ENCODE measurements at regions not wholly inside any gene's neighbourhood (a gene's known extent, or its start where the extent isn't known, plus 50 kb on each side); places are given as distances from the start of the nearest gene placed in this dataset.

DNA sequence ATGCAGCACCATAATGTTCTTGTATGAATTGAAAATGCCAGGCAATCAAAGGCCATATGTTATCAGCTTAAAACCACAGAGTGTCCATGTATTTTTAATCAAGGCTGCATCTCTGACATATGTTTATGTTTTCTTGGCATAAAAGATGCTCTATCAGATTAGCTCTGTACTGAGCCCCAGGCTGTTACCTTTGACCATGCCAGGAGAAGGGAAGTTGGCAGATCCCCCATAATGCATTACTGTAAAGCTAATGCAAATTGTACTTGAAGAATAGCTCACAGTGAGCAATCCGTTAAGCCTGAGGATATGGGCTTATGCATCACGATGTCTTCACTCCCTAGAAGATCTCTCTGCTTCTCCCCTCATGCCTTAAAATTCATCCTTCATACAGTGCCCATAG, 414.4 kb downstream of the BRINP1 start:
- H3K27ac ChIP-seq (ENCODE audit: low read depth, low read length) = no peak overlapping the region
- H3K36me3 ChIP-seq (ENCODE audit: control insufficient read depth in 3 of 3, insufficient read depth in 3 of 3, low read length in 3 of 3) = no peaks in the 10 kb centered on the region
- no peaks in the 10 kb centered on the region for H3K27me3 ChIP-seq (ENCODE audit: control insufficient read depth in 3 of 3, insufficient read depth in 3 of 3, low read length in 3 of 3)
- no peaks in the 10 kb centered on the region for H3K4me1 ChIP-seq (ENCODE audit: control insufficient read depth in 3 of 3, insufficient read depth in 3 of 3, low read length in 3 of 3)
- no peak overlapping the region for H3K4me3 ChIP-seq (ENCODE audit: low read length in 3 of 3)
- H3K9me3 ChIP-seq (ENCODE audit: control insufficient read depth in 3 of 3, low read length in 3 of 3) = no peaks in the 10 kb centered on the region
- H3K9ac ChIP-seq (ENCODE audit: low read depth in 1 of 3, low read length in 3 of 3) = no peak overlapping the region

DNA sequence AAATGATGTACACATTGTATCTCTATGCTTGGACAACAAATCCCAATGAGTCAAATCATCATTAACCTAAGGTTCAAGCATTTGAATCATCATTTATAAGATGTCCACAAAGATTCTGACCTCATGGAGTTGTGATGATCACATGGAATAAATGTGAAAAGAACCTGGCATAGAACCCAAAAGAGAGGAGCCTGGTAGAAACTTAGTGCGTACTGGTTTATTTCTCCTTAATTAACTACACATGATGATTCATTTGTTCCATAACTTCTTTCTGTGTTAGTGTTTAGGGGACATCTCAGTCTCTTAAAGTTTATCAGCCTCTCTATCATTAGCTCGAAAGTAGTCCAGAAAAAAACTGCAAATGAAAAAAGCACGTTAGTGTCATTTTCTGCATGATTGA, 411.6 kb downstream of the BRINP1 start:
- no peak overlapping the region for H3K4me3 ChIP-seq (ENCODE audit: low read length in 3 of 3)
- H3K36me3 ChIP-seq (ENCODE audit: control insufficient read depth in 3 of 3, insufficient read depth in 3 of 3, low read length in 3 of 3) = no peaks in the 10 kb centered on the region
- no peak overlapping the region for H3K9ac ChIP-seq (ENCODE audit: low read depth in 1 of 3, low read length in 3 of 3)
- no peaks in the 10 kb centered on the region for H3K9me3 ChIP-seq (ENCODE audit: control insufficient read depth in 3 of 3, low read length in 3 of 3)
- peaks cover 0 to 3% (median 0%) of the 10 kb centered on the region in 3 donors for H3K4me1 ChIP-seq (ENCODE audit: control insufficient read depth in 3 of 3, insufficient read depth in 3 of 3, low read length in 3 of 3)
- H3K27ac ChIP-seq (ENCODE audit: low read depth, low read length) = no peak overlapping the region
- no peaks in the 10 kb centered on the region for H3K27me3 ChIP-seq (ENCODE audit: control insufficient read depth in 3 of 3, insufficient read depth in 3 of 3, low read length in 3 of 3)

DNA sequence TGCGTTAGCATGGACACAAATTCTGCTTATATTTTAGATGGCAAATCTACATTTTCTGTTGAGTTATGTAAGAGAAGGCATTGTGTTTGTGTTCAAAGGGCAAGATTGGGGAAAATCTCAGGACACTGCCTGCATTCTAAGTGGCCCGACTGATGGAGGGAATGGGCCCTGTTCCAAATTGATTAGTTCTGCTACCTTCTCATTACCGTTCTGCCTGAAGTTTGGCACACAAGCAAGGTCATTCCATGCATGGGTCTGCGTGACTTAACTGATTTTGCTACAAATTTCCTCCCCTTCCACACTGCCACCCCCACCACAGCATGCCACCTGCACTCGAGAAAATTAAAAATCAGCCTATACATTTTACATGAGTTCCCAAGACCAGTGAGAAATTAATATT, 409.9 kb downstream of the BRINP1 start:
- Histone ChIP-seq H3K36me3 (ENCODE audit: control insufficient read depth in 3 of 3, insufficient read depth in 3 of 3, low read length in 3 of 3) (no peaks in the 10 kb centered on the region), H3K4me1 (ENCODE audit: control insufficient read depth in 3 of 3, insufficient read depth in 3 of 3, low read length in 3 of 3) (peaks cover 0 to 3% (median 0%) of the 10 kb centered on the region in 3 donors), H3K4me3 (ENCODE audit: low read length in 3 of 3) (no peak overlapping the region), H3K9ac (ENCODE audit: low read depth in 1 of 3, low read length in 3 of 3) (no peak overlapping the region), H3K9me3 (ENCODE audit: control insufficient read depth in 3 of 3, low read length in 3 of 3) (no peaks in the 10 kb centered on the region), H3K27me3 (ENCODE audit: control insufficient read depth in 3 of 3, insufficient read depth in 3 of 3, low read length in 3 of 3) (no peaks in the 10 kb centered on the region), H3K27ac (ENCODE audit: low read depth, low read length) (no peak overlapping the region)

DNA sequence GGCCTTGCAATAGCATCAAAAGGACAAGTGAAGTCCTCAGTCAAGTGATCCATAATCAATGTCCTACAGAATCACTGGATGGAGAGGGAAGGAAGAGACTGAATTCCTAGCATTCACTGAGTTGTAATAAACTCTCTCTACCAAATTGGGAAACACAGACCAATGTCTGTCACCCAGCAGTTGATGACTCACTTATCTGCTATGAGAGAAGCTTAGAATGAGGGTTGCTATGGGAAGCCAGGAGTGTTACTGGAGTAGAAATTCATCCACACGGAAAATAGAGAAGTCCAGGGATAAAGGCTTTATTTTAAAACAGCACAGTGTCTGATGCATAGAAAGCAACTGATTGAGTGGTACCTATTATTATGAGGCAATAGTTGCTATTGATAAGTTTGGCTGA, 407.4 kb downstream of the BRINP1 start:
- Histone ChIP-seq H3K27ac (ENCODE audit: low read depth, low read length) (no peak overlapping the region), H3K4me1 (ENCODE audit: control insufficient read depth in 3 of 3, insufficient read depth in 3 of 3, low read length in 3 of 3) (peaks cover 0 to 3% (median 0%) of the 10 kb centered on the region in 3 donors)

DNA sequence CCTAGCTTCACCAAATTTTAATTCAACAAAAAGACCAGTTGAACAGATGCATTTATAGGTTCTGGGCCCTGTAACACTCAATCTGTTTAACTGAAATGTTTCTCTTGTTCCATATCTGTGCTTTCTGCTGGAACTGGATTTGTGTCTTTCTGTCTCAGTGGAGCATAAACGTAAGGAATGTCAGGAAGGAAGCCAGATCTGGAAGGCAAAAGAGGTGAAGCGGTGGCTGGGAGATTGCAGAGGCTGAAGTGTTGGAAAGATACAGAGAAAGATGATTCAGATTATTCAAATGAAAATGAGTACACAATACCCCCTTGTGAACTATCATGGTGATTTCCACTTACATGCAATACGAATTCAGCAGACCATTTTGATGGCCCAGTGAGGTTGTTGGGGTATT, 406.8 kb downstream of the BRINP1 start:
- Histone ChIP-seq H3K27ac (ENCODE audit: low read depth, low read length) (no peak overlapping the region), H3K9ac (ENCODE audit: low read depth in 1 of 3, low read length in 3 of 3) (no peak overlapping the region)

More for the DNA sequence above, 407.4 kb downstream of the BRINP1 start:
- Histone ChIP-seq H3K27me3 (ENCODE audit: control insufficient read depth in 3 of 3, insufficient read depth in 3 of 3, low read length in 3 of 3) (no peaks in the 10 kb centered on the region), H3K9me3 (ENCODE audit: control insufficient read depth in 3 of 3, low read length in 3 of 3) (no peaks in the 10 kb centered on the region), H3K4me3 (ENCODE audit: low read length in 3 of 3) (no peak overlapping the region), H3K9ac (ENCODE audit: low read depth in 1 of 3, low read length in 3 of 3) (no peak overlapping the region), H3K36me3 (ENCODE audit: control insufficient read depth in 3 of 3, insufficient read depth in 3 of 3, low read length in 3 of 3) (no peaks in the 10 kb centered on the region)

DNA sequence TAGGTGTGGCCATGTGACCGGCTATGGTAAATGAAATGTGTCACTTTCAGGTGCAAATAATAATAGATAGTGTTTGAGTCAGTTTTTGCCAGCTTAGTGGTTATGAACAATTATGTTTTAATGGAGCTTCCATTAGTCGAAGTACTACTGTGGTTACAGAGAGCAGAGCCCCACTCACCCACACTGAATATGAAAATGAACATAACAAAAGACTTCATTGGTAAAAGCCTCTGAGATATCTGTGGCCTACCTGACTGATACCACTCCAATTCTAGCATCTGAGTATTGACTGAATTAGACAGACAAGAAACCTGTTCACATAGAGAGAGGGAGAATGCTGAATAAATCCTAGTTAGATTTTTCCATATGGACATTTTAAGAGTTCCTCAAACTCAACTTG, 405.6 kb downstream of the BRINP1 start:
- Histone ChIP-seq H3K36me3 (ENCODE audit: control insufficient read depth in 3 of 3, insufficient read depth in 3 of 3, low read length in 3 of 3) (no peaks in the 10 kb centered on the region), H3K9me3 (ENCODE audit: control insufficient read depth in 3 of 3, low read length in 3 of 3) (no peaks in the 10 kb centered on the region), H3K27ac (ENCODE audit: low read depth, low read length) (no peak overlapping the region)

More for the DNA sequence above, 406.8 kb downstream of the BRINP1 start:
- Histone ChIP-seq H3K27me3 (ENCODE audit: control insufficient read depth in 3 of 3, insufficient read depth in 3 of 3, low read length in 3 of 3) (no peaks in the 10 kb centered on the region), H3K9me3 (ENCODE audit: control insufficient read depth in 3 of 3, low read length in 3 of 3) (no peaks in the 10 kb centered on the region), H3K4me3 (ENCODE audit: low read length in 3 of 3) (no peak overlapping the region), H3K36me3 (ENCODE audit: control insufficient read depth in 3 of 3, insufficient read depth in 3 of 3, low read length in 3 of 3) (no peaks in the 10 kb centered on the region), H3K4me1 (ENCODE audit: control insufficient read depth in 3 of 3, insufficient read depth in 3 of 3, low read length in 3 of 3) (peaks cover 0 to 3% (median 0%) of the 10 kb centered on the region in 3 donors)

DNA sequence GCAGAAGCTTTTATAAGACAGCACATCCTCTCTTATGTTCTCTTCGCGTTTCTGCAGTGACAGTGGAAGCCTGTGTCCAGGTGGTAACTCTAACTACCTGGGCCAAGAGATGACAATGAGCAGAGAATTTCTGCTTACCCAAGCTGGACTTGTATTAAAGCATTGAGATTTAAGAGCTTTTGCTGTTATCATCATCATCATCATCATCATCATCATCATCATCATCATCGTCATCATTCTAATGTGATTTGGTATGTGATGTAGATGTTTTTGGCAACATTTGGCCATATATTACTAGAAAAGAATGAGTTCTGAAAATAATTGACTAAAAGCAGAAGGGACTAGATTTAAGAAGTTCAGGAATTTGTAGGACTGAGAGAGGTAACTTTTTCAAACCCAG, 401.3 kb downstream of the BRINP1 start:
- no peaks in the 10 kb centered on the region for H3K36me3 ChIP-seq (ENCODE audit: control insufficient read depth in 3 of 3, insufficient read depth in 3 of 3, low read length in 3 of 3)
- H3K27ac ChIP-seq (ENCODE audit: low read depth, low read length) = no peak overlapping the region
- H3K4me1 ChIP-seq (ENCODE audit: control insufficient read depth in 3 of 3, insufficient read depth in 3 of 3, low read length in 3 of 3) = no peaks in the 10 kb centered on the region
- H3K4me3 ChIP-seq (ENCODE audit: low read length in 3 of 3) = no peak overlapping the region
- no peaks in the 10 kb centered on the region for H3K9me3 ChIP-seq (ENCODE audit: control insufficient read depth in 3 of 3, low read length in 3 of 3)
- no peaks in the 10 kb centered on the region for H3K27me3 ChIP-seq (ENCODE audit: control insufficient read depth in 3 of 3, insufficient read depth in 3 of 3, low read length in 3 of 3)
- H3K9ac ChIP-seq (ENCODE audit: low read depth in 1 of 3, low read length in 3 of 3) = no peak overlapping the region

More for the DNA sequence above, 405.6 kb downstream of the BRINP1 start:
- peaks cover 0 to 3% (median 0%) of the 10 kb centered on the region in 3 donors for H3K4me1 ChIP-seq (ENCODE audit: control insufficient read depth in 3 of 3, insufficient read depth in 3 of 3, low read length in 3 of 3)
- H3K4me3 ChIP-seq (ENCODE audit: low read length in 3 of 3) = no peak overlapping the region
- H3K27me3 ChIP-seq (ENCODE audit: control insufficient read depth in 3 of 3, insufficient read depth in 3 of 3, low read length in 3 of 3) = no peaks in the 10 kb centered on the region
- no peak overlapping the region for H3K9ac ChIP-seq (ENCODE audit: low read depth in 1 of 3, low read length in 3 of 3)

DNA sequence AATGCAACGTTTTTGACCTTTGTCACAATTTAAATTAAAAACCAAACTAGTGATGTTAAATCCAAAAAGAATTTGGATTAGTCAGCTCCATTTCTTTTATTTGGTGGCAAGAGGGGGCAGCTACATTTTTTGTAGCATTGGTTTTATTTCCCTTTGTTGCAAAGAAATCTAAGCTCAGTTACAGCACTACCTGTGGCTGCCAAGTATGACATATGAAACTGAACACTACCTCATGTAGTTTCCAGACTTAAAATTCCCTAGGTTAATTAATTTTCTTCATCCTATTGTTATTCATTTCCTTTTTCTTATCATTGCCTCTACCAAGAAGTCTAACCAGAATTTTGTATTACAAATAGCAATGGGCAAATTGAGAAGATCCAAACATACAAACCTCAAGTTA, 393.5 kb downstream of the BRINP1 start:
- H3K9me3 ChIP-seq (ENCODE audit: control insufficient read depth in 3 of 3, low read length in 3 of 3) = no peaks in the 10 kb centered on the region
- H3K27ac ChIP-seq (ENCODE audit: low read depth, low read length) = no peak overlapping the region
- H3K36me3 ChIP-seq (ENCODE audit: control insufficient read depth in 3 of 3, insufficient read depth in 3 of 3, low read length in 3 of 3) = no peaks in the 10 kb centered on the region
- H3K9ac ChIP-seq (ENCODE audit: low read depth in 1 of 3, low read length in 3 of 3) = no peak overlapping the region
- H3K4me3 ChIP-seq (ENCODE audit: low read length in 3 of 3) = no peak overlapping the region
- H3K27me3 ChIP-seq (ENCODE audit: control insufficient read depth in 3 of 3, insufficient read depth in 3 of 3, low read length in 3 of 3) = no peaks in the 10 kb centered on the region
- peaks cover 0 to 2% (median 0%) of the 10 kb centered on the region in 3 donors for H3K4me1 ChIP-seq (ENCODE audit: control insufficient read depth in 3 of 3, insufficient read depth in 3 of 3, low read length in 3 of 3)

DNA sequence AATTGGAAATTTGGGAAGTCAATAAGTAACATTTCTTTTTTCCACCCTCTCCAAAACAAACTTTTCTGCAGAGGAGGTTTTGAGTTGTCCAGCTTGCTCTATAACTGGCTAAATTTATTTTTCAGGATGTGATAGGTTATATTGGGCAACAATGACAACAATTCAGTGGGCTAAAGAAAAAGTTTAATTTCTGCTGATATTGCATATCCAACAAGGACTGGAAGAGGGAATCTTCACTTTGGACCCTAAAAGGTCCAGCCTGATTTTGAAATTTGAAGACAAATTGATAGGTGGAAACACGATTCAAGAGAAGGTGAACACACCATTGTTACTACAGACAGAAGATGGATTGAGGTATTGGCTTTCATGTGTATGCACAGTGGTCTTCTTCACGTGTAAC, 393.1 kb downstream of the BRINP1 start:
- Histone ChIP-seq H3K27ac (ENCODE audit: low read depth, low read length) (no peak overlapping the region), H3K9me3 (ENCODE audit: control insufficient read depth in 3 of 3, low read length in 3 of 3) (no peaks in the 10 kb centered on the region), H3K4me3 (ENCODE audit: low read length in 3 of 3) (no peak overlapping the region), H3K36me3 (ENCODE audit: control insufficient read depth in 3 of 3, insufficient read depth in 3 of 3, low read length in 3 of 3) (no peaks in the 10 kb centered on the region), H3K27me3 (ENCODE audit: control insufficient read depth in 3 of 3, insufficient read depth in 3 of 3, low read length in 3 of 3) (no peaks in the 10 kb centered on the region), H3K4me1 (ENCODE audit: control insufficient read depth in 3 of 3, insufficient read depth in 3 of 3, low read length in 3 of 3) (peaks cover 0 to 2% (median 0%) of the 10 kb centered on the region in 3 donors), H3K9ac (ENCODE audit: low read depth in 1 of 3, low read length in 3 of 3) (no peak overlapping the region)

DNA sequence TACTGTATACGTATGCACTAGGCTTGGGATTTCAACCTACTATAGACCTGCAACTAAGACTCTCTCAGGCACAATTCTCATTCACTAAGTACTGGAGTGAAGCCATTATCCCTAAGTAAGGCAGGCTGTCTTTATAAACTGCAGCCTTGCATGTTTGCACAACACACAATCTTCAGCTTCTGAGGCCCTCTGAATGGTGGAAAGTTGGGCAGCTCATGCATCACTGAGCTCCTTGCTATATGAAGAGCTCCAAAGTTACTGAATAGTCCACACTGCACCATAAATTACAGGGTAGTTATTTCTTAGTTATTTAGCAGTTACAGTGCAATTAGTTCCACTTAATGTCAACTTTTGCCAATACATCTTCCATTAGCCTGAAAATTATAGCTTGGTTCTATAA, 384.6 kb downstream of the BRINP1 start:
- H3K27me3 ChIP-seq (ENCODE audit: control insufficient read depth in 3 of 3, insufficient read depth in 3 of 3, low read length in 3 of 3) = no peaks in the 10 kb centered on the region
- no peaks in the 10 kb centered on the region for H3K36me3 ChIP-seq (ENCODE audit: control insufficient read depth in 3 of 3, insufficient read depth in 3 of 3, low read length in 3 of 3)
- H3K4me3 ChIP-seq (ENCODE audit: low read length in 3 of 3) = no peak overlapping the region
- peaks cover 0 to 9% (median 2%) of the 10 kb centered on the region in 3 donors for H3K4me1 ChIP-seq (ENCODE audit: control insufficient read depth in 3 of 3, insufficient read depth in 3 of 3, low read length in 3 of 3)
- H3K27ac ChIP-seq (ENCODE audit: low read depth, low read length) = no peak overlapping the region
- H3K9ac ChIP-seq (ENCODE audit: low read depth in 1 of 3, low read length in 3 of 3) = no peak overlapping the region
- no peaks in the 10 kb centered on the region for H3K9me3 ChIP-seq (ENCODE audit: control insufficient read depth in 3 of 3, low read length in 3 of 3)

DNA sequence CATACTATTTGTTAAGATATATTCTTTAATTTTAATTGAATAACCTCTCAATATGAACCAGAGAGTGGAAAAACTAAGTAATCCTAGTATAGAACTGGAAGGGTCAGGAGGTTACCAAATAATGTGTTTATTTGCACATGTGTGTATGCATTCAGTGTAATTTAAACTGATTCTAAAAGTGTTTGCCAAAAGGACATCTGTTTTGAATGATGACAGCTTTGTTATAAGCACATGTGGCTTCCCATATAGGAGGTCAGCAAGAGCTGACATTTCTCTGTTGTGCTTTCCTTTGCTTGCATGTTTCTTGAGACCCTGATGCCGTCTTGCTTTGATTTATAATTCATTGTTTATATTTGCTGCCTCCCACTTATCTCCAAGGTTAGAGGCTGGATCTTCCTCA, 383.4 kb downstream of the BRINP1 start:
- H3K4me1 ChIP-seq (ENCODE audit: control insufficient read depth in 3 of 3, insufficient read depth in 3 of 3, low read length in 3 of 3) = peaks cover 0 to 9% (median 4%) of the 10 kb centered on the region in 3 donors
- H3K36me3 ChIP-seq (ENCODE audit: control insufficient read depth in 3 of 3, insufficient read depth in 3 of 3, low read length in 3 of 3) = no peaks in the 10 kb centered on the region
- no peaks in the 10 kb centered on the region for H3K9me3 ChIP-seq (ENCODE audit: control insufficient read depth in 3 of 3, low read length in 3 of 3)
- H3K4me3 ChIP-seq (ENCODE audit: low read length in 3 of 3) = no peak overlapping the region
- no peak overlapping the region for H3K9ac ChIP-seq (ENCODE audit: low read depth in 1 of 3, low read length in 3 of 3)
- no peak overlapping the region for H3K27ac ChIP-seq (ENCODE audit: low read depth, low read length)
- no peaks in the 10 kb centered on the region for H3K27me3 ChIP-seq (ENCODE audit: control insufficient read depth in 3 of 3, insufficient read depth in 3 of 3, low read length in 3 of 3)
